ENCODE measurements at regions not wholly inside any gene's neighbourhood (a gene's known extent, or its start where the extent isn't known, plus 50 kb on each side); places are given as distances from the start of the nearest gene placed in this dataset.

DNA sequence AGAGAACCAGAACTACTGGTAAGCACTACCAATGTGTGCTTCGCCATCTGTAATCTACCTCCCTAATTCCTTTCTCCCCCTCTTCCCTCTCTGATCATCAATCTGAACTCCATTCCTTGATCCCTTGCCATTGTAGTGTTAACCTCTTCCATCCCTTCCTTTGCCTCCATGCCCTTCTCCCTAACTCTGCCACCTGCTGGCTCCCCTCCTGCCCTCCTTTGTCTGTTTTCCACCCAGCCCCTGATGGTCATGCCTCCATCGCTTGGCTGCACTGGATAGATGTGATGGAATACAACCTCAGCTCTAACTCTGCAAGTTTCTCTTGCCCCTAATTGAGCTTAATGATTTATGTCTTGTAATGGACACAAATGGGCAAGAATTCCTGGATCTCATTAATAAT, 108.2 kb upstream of the ASIC2 start:
- TF ChIP-seq, protein P1, sequence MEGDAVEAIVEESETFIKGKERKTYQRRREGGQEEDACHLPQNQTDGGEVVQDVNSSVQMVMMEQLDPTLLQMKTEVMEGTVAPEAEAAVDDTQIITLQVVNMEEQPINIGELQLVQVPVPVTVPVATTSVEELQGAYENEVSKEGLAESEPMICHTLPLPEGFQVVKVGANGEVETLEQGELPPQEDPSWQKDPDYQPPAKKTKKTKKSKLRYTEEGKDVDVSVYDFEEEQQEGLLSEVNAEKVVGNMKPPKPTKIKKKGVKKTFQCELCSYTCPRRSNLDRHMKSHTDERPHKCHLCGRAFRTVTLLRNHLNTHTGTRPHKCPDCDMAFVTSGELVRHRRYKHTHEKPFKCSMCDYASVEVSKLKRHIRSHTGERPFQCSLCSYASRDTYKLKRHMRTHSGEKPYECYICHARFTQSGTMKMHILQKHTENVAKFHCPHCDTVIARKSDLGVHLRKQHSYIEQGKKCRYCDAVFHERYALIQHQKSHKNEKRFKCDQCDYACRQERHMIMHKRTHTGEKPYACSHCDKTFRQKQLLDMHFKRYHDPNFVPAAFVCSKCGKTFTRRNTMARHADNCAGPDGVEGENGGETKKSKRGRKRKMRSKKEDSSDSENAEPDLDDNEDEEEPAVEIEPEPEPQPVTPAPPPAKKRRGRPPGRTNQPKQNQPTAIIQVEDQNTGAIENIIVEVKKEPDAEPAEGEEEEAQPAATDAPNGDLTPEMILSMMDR (IDR thresholded peaks at IDR 0.05) = no peak
- TF ChIP-seq POLR2A (IDR thresholded peaks at IDR 0.05) = no peak

Data from gastroesophageal sphincter (tissue), 3 donors.